NCI-H2227 treated with DMSO at 0.1 percent for 48 hours (cell line): ENCODE measurements at regions not wholly inside any gene's neighbourhood (a gene's known extent, or its start where the extent isn't known, plus 50 kb on each side); places are given as distances from the start of the nearest gene placed in this dataset.
"Not testable (repeated sequence)": the region's sequence is repeated elsewhere in the genome, so short reads cannot be mapped to it uniquely, and the experiment has no call there.

ENCODE experiments used
- DNase-seq: peaks from one replicate; lab custom pipeline; 2025; lab: John Stamatoyannopoulos, UW

DNA sequence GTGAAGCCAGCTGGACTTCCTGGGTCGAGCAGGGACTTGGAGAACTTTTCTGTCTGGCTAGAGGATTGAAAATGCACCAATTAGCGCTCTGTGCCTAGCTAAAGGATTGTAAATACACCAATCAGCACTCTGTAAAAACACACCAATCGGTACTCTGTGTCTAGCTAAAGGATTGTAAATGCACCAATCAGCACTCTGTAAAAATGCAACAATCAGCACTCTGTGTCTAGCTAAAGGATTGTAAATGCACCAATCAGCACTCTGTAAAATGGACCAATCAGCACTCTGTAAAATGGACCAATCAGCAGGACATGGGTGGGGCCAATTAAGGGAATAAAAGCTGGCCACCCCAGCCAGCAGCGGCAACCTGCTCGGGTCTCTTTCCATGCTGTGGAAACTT is 97.3 kb upstream of the GALNT15 start:
- not testable (repeated sequence) for DNase-seq

- not testable (repeated sequence) for DNase-seq
These were observed 96.8 kb upstream of the GALNT15 start for GRCh38 chr3:16077681-16078080.

GRCh38 chr3:16079519-16079918 is 95.0 kb upstream of the GALNT15 start:
- no peak for DNase-seq

GRCh38 chr3:16081661-16082060 is 92.8 kb upstream of the GALNT15 start:
- DNase-seq, result no peak

GRCh38 chr3:16084887-16085286 is 89.6 kb upstream of the GALNT15 start:
- no peak for DNase-seq

DNA sequence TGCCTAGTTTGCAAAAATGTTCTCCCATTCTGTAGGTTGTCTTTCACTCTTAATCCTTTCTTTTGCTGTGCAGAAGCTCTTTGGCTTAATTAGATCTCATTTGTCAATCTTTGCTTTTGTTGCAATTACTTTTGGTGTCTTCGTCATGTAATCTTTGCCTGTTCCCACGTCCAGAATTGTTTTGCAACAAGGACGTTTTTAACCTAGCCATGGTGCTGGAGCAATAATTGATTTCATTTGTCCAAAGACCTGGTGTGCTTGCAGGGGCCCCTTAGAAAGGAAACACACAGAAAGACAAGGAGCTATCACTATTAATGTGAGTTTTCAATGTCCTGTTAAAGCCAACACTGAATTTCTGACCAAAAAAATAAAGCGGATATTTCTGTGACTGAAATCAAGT is 89.1 kb upstream of the GALNT15 start:
- DNase-seq, result no peak

DNA sequence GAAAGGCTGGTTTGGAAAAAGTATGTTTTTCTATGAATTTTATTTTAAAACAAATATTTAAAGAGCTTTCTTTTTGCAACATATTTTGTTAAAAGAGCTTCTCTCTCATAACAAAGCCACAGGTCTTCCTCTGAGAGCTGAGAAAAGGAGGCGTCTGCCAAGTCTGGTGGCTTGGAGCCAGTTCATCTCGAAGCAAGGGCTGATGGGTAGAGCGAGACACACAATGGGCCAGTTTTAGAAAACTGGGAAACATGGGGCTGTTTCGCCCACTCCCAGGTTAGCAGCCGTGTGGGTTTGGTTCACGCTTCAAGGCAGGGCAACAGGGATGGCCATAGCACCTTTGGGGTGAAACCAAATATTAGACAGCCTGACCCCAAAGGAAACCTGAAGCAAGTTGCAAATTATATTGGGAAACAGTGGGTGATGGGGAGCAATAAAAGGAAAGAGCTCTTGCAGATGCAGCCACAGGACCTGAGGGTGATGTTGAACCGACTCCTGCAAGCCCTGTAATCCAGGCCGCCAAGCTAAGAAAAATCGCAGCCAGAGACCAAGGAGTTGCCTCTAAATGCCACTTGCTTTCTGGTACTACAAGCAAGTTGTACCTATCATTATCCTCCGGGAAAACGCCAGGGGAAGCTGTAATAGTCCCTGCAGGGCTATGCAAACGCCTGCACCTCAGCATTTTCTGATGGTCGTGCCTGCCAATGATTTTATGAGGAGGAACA is 88.4 kb upstream of the GALNT15 start:
- DNase-seq, result no peak

- no peak for DNase-seq
These were observed 87.8 kb upstream of the GALNT15 start for GRCh38 chr3:16086690-16087089.

GRCh38 chr3:16088496-16088895 is 86.0 kb upstream of the GALNT15 start:
- DNase-seq, result no peak

- no peak for DNase-seq
These were observed 85.0 kb upstream of the GALNT15 start for GRCh38 chr3:16089521-16089920.

- no peak for DNase-seq
These were observed 84.5 kb upstream of the GALNT15 start for GRCh38 chr3:16090024-16090423.

GRCh38 chr3:16090706-16091105 is 83.8 kb upstream of the GALNT15 start:
- no peak for DNase-seq

DNA sequence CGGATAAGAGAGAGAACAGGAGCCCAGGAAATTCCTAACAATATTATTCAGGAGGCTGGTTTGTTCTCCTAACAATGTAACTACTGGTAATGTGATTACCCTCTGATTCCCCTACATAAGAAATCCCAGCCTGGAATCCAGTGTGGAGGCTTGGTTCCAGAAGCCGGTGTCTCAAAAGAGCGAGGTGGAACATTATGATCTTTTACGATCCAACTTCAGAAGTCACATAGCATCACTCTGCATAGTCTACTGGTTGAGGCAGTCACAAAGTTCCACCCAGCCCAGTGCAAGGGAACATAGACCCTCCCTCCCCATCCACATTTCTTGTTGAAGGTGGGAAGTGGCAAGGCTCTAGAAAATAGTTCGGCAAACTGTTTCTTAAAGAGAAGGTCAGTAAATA is 81.6 kb upstream of the GALNT15 start:
- no peak for DNase-seq

- no peak for DNase-seq
These were observed 72.9 kb upstream of the GALNT15 start for GRCh38 chr3:16101295-16102186.

DNA sequence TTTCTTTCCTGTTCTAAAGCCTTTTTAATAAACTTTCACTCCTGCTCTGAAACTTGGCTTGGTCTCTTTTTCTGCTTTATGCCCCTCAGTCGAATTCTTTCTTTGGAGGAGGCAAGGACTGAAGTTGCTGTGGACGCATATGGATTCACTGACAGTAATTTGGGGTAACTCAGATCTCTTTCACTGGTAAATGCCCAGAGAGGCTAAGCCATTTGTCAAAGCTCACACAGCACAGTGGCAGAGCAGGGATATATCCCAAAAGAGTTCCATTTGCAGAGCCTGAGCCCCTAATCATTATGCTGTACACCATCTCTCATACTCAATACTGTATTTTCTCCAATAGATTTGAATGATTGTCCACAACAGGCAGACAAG is 72.3 kb upstream of the GALNT15 start:
- DNase-seq, result no peak

DNA sequence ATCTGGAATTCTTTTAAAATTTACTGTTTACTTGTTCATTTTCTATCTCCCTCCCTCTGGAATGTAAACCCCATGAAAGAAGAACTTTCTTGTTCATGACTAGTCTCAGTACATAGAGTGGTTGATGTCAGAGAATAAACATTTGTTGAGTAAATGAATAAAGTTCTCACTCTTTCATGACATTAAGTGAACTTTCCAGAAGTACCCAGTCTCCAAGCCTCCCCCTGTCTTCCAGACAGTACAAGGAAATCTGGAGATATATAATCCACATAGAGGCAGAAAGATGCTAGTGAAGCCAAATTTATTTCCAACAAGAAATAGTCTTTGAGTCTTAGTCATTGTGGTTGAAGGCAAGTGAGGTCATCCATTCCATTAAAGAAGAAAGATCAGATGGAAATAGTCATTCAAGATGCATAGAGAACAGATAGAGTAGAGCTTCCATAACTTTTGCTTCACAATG is 71.5 kb upstream of the GALNT15 start:
- DNase-seq, result no peak

DNA sequence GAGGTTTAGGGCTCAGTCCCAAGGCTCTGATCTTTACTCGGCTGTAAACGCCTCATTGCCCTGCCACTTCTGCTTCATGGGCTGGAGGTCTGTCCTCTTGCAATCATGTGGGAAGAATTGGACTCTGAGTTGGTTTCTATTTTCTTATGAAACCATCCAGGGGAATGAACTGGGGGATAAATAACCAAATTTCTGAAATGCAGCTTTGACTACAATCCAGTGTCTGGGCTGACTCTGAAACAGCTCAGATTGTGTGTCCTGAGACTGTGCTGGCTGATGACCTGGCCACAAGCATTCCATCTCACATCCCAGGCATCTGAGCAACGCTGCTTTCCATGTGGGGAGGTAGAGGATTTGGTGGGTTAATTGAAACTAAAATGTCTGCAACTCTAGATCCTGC is 71.0 kb upstream of the GALNT15 start:
- DNase-seq, result no peak

DNA sequence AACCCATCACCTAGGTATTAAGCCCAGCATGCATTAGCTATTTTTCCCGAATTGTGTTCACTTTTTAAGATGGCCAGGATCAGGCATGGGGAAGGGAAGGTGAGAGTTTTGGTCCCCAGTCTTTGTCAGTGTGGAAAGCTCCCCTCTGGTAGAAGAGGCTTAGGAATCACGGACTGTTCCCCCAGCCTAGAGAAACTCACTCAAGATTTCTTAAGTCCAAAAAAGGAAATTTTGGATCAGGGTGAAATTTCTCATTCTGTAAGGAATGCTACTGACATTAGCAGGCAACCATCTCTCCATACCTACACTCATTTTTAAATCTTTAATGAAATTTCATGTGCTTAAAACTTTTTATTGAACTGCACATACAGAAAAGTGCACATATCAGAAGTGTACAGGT is 70.3 kb upstream of the GALNT15 start:
- DNase-seq, result no peak

DNA sequence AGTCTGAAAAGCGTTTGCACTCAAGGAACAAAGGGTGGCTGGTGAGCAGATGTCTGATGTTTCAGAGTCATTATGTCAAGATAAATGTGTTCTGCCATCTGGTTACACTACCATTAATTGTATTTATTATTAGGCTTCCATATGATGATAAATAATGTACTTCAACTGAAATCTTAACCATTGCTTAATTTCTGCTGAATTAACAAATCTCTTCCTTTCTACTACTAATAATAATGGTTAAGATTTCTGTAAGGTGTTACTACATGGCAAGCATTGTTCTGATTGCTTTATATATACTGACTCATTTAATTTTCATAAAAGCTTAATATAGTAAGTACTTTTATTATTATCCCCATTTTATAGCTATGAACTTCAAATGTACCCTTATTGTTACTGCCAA is 68.4 kb upstream of the GALNT15 start:
- DNase-seq, result no peak

GRCh38 chr3:16108424-16108823 is 66.1 kb upstream of the GALNT15 start:
- no peak for DNase-seq

DNA sequence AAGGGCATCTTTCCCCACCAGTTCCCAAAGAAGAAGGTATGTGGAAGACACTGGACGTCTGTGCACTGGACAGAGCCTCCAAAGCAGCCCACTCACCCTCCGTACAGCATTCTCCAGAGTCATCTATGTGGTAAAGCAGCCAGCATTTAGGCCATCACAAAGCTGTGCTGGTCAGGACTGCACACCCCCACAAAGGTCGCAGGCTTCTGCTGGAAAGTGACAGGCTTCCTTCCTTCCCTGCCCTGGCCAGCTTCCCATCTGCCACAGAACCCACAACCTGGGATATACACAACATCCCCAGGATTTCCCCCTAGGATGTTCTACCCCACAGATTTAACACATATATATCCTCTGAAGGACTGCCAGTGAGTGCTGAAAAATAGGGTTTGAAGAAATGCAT is 64.6 kb upstream of the GALNT15 start:
- DNase-seq, result no peak

DNA sequence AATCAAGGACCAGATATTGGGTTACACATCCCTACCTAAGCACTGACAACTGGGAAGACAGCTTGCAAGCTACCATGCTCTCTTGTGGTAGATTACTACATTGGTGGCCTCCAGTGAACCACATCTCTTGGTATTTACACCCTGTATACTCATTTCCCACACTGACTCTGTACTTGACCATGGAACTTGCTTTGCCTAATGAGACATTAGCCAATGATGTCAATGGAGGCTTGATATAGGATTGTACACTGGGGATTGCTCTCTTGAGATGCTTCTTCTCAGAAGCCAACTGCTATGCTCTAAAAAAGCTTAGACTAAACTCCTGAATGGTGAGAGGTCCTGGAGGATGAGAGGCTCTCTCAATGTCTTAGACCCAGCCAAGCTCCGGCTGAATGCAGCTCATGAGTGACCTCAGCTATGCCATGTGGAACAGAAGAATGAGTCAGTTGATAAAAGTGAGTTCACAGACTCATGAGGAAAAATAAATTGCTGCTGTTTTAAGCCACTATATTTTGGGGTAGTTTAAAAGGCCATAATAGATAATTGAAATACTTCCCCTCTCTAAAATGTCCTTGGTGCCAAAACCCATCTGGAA is 61.5 kb upstream of the GALNT15 start:
- DNase-seq, result no peak

DNA sequence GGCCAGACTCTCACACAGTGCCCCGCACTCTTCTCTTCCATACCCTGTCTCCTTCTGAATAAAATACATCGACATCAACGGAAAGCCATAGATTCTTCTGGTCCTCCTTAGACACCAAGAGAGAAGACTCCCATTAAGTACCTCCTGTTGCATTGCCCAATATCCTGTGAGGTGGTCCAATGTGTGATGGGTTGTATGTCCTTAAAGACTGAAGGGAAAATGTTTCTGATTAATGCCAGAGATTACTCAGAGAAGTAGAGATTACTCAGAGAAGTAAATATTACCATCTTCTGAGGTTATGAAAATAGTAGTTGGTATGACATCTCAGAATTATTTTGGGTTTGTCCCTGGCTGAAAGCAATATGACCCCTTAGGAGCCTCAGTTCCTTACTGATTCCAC is 60.8 kb upstream of the GALNT15 start:
- DNase-seq, result no peak
